Peyer's patch (tissue), 4 donors: ENCODE measurements at regions not wholly inside any gene's neighbourhood (a gene's known extent, or its start where the extent isn't known, plus 50 kb on each side); places are given as distances from the start of the nearest gene placed in this dataset.
A peak's percentile ranks its signal among the peaks of the same experiment; 100 is the strongest.
"Not testable (repeated sequence)": the region's sequence is repeated elsewhere in the genome, so short reads cannot be mapped to it uniquely, and the experiment has no call there.

Experiments
- DNase-seq, 3 donors: peaks; one replicate each; pipeline ENCODE4 v3.0.0-alpha.2; 2017 to 2019
- H3K27ac ChIP-seq, 4 donors: fragments of 200-600 bp; sonication (generic); one replicate each; pipeline ENCODE4 v1.5.1; 2016 to 2019
- H3K27me3 ChIP-seq, 2 donors: fragments of 200-600 bp; sonication (generic); one replicate each; pipeline ENCODE4 v1.5.1; 2019
- H3K36me3 ChIP-seq, 3 donors: fragments of 200-600 bp; sonication (generic); one replicate each; pipeline ENCODE4 v1.5.1; 2016 to 2019
- H3K4me1 ChIP-seq, 4 donors: fragments of 200-600 bp; sonication (generic); one replicate each; pipeline ENCODE4 v1.5.1; 2016 to 2019
- H3K4me3 ChIP-seq, 4 donors: fragments of 200-600 bp; sonication (generic); 1 replicate in 3 of 4; 2 replicates in 1 of 4; pipeline ENCODE4 v1.5.1; 2016 to 2019; ENCODE audit warnings: mild to moderate bottlenecking in 1 of 4
- H3K9me3 ChIP-seq, 4 donors: fragments of 200-600 bp; sonication (generic); one replicate each; pipeline ENCODE4 v1.5.1; 2016 to 2019; ENCODE audit warnings: mild to moderate bottlenecking in 1 of 4
- CTCF ChIP-seq, 6 experiments: fragments of 450-650 bp in 4 of 6; fragments of 200-600 bp in 2 of 6; sonication (generic) in 1 of 6; IDR thresholded peaks; one replicate each; pipeline ENCODE4 v1.5.1; 2017 to 2019; ENCODE audit warnings: antibody characterized with exemption in 6 of 6, mild to moderate bottlenecking in 3 of 6, moderate library complexity in 1 of 6
- POLR2A ChIP-seq, 2 donors: fragments of 450-650 bp; IDR thresholded peaks; one replicate each; pipeline ENCODE4 v1.5.1; 2017; ENCODE audit warnings: antibody characterized with exemption in 2 of 2, mild to moderate bottlenecking in 2 of 2, moderate library complexity in 2 of 2

DNA sequence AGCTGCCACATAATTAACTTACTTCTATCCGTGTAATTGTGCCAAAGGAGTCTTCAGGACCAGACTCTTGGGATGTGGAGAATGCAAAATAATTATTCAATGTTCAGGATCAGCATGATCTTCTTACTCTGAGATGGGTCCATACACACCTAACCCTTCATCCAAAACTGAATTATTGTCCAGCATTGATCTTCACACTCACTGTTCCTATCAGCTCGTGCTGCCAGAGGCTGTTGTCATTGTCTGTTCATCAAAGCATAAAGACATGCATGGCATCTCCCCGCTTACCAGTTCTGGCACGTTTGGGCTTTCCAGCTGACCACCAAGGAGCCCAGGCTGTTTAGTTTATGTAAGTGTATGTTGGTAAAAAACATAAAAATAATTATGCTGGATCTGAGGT is 1090.7 kb downstream of the DNAJB9 start:
- Histone ChIP-seq H3K27me3 (no peaks in the 10 kb centered on the region), H3K36me3 (no peaks in the 10 kb centered on the region), H3K9me3 (no peaks in the 10 kb centered on the region), H3K4me1 (no peaks in the 10 kb centered on the region), H3K4me3 (no peak overlapping the region), H3K27ac (no peak overlapping the region)
- DNase-seq, result no peak
- TF ChIP-seq POLR2A (IDR thresholded peaks at IDR 0.05) (no peak), CTCF (IDR thresholded peaks at IDR 0.05) (no peak)

GRCh38 chr7:109663806-109664205 is 1094.1 kb downstream of the DNAJB9 start:
- TF ChIP-seq POLR2A (IDR thresholded peaks at IDR 0.05), result no peak
- no peak for TF ChIP-seq CTCF (IDR thresholded peaks at IDR 0.05)
- DNase-seq, result no peak
- no peaks in the 10 kb centered on the region for H3K27me3 ChIP-seq
- H3K9me3 ChIP-seq, result no peaks in the 10 kb centered on the region
- H3K4me1 ChIP-seq, result no peaks in the 10 kb centered on the region
- H3K36me3 ChIP-seq, result no peaks in the 10 kb centered on the region
- peak overlapping the region in 1 of 4 donors; percentile 4 for H3K4me3 ChIP-seq
- no peak overlapping the region for H3K27ac ChIP-seq

DNA sequence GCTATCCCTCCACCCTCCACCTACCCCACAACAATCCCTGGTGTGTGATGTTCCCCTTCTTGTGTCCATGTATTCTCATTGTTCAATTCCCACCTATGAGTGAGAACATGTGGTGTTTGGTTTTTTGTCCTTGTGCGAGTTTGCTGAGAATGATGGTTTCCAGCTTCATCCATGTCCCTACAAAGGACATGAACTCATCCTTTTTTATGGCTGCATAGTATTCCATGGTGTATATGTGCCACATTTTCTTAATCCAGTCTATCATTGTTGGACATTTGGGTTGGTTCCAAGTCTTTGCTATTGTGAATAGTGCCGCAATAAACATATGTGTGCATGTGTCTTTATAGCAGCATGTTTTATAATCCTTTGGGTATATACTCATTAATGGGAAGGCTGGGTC is 1117.6 kb downstream of the DNAJB9 start:
- H3K27ac ChIP-seq, H3K27me3 ChIP-seq, H3K9me3 ChIP-seq, H3K36me3 ChIP-seq, DNase-seq, H3K4me1 ChIP-seq, H3K4me3 ChIP-seq: not testable (repeated sequence)

DNA sequence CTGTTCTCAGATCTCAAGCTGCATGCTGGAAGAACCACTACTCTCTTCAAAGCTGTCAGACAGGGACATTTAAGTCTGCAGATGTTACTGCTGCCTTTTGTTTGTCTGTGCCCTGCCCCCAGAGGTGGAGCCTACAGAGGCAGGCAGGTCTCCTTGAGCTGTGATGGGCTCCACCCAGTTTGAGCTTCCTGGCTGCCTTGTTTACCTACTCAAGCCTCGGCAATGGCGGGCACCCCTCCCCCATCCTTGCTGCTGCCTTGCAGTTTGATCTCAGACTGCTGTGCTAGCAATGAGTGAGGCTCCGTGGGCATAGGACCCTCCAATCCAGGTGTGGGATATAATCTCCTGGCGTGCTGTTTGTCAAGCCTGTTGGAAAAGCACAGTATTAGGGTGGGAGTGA is 1122.9 kb downstream of the DNAJB9 start:
- H3K27ac ChIP-seq, H3K9me3 ChIP-seq, H3K36me3 ChIP-seq, DNase-seq, H3K27me3 ChIP-seq, H3K4me3 ChIP-seq, H3K4me1 ChIP-seq: not testable (repeated sequence)

- no peak for DNase-seq
- no peak for TF ChIP-seq CTCF (IDR thresholded peaks at IDR 0.05)
- TF ChIP-seq POLR2A (IDR thresholded peaks at IDR 0.05), result no peak
- H3K27me3 ChIP-seq, result no peaks in the 10 kb centered on the region
- no peaks in the 10 kb centered on the region for H3K4me1 ChIP-seq
- H3K36me3 ChIP-seq, result no peaks in the 10 kb centered on the region
- H3K9me3 ChIP-seq, result peaks cover 0 to 8% (median 0%) of the 10 kb centered on the region in 4 donors
- no peak overlapping the region for H3K27ac ChIP-seq
- H3K4me3 ChIP-seq, result no peak overlapping the region
Measured at GRCh38 chr7:109694149-109695071, 1124.7 kb downstream of the DNAJB9 start.

DNA sequence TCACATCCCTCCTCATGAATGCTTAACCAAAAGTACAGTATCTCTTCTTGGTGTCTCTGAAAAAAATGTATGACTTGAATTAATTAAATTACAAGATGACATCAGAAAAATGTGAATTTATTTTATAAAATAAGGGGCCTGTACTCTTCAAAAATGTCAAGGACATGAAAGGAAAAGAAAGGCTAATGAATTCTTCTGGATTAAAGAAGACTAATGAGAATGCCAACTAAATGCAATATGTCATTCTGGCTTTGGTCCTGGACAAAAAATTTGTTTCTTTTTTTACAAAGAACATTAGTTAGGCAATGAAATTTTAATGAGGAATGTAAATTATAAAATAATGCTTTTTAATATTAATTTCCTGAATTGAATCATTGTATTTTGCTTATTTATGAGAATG is 1125.7 kb downstream of the DNAJB9 start:
- Histone ChIP-seq H3K27ac (no peak overlapping the region), H3K4me3 (no peak overlapping the region), H3K36me3 (no peaks in the 10 kb centered on the region), H3K27me3 (no peaks in the 10 kb centered on the region), H3K9me3 (peaks cover 0 to 8% (median 0%) of the 10 kb centered on the region in 4 donors), H3K4me1 (no peaks in the 10 kb centered on the region)
- TF ChIP-seq CTCF (IDR thresholded peaks at IDR 0.05) (no peak), POLR2A (IDR thresholded peaks at IDR 0.05) (no peak)
- no peak for DNase-seq
